Left ventricle myocardium inferior (tissue), 1 donor: ENCODE measurements at regions not wholly inside any gene's neighbourhood (a gene's known extent, or its start where the extent isn't known, plus 50 kb on each side); places are given as distances from the start of the nearest gene placed in this dataset.

Experiments
- DNase-seq: peaks from one replicate; pipeline ENCODE4 v3.0.0-alpha.2; 2020
- H3K27ac ChIP-seq: fragments of 200-600 bp; replicated peaks from 2 replicates; pipeline ENCODE4 v1.8.0; 2021
- H3K27me3 ChIP-seq: fragments of 200-600 bp; 2 replicates; pipeline ENCODE4 v1.8.0; 2021; ENCODE audit warnings: low read depth
- H3K36me3 ChIP-seq: fragments of 200-600 bp; 2 replicates; pipeline ENCODE4 v1.8.0; 2021
- H3K4me1 ChIP-seq: fragments of 200-600 bp; 2 replicates; pipeline ENCODE4 v1.8.0; 2021
- H3K4me3 ChIP-seq: fragments of 200-600 bp; 2 replicates; pipeline ENCODE4 v1.8.0; 2021; ENCODE audit warnings: mild to moderate bottlenecking, moderate library complexity
- H3K9me3 ChIP-seq: fragments of 200-600 bp; replicated peaks from 2 replicates; pipeline ENCODE4 v1.8.0; 2021
- CTCF ChIP-seq: fragments of 200-600 bp; IDR thresholded peaks from 2 replicates; pipeline ENCODE4 v1.8.0; 2021; ENCODE audit warnings: antibody characterized with exemption, mild to moderate bottlenecking, borderline replicate concordance
- intact Hi-C: fragments of 100-400 bp; cut with micrococcal nuclease; formaldehyde crosslinking; loops from one replicate; pipeline ENCODE4 v1.11.0; 2022
- donor health status: DM: no; HTN: yes; CAD: no; lungs with severe emphysema.

GRCh38 chr9:109945573-109945972, 165.6 kb downstream of the PALM2AKAP2 start:
- H3K27ac ChIP-seq, result no peak overlapping the region
- peaks cover 4% of the 10 kb centered on the region for H3K4me1 ChIP-seq
- peaks cover 8% of the 10 kb centered on the region for H3K36me3 ChIP-seq
- TF ChIP-seq CTCF, result no peak
- H3K27me3 ChIP-seq, result no peaks in the 10 kb centered on the region
- intact Hi-C loops, result no loop called here
- no peaks in the 10 kb centered on the region for H3K9me3 ChIP-seq
- DNase-seq, result no peak
- no peak overlapping the region for H3K4me3 ChIP-seq

GRCh38 chr9:109948453-109948852, 168.5 kb downstream of the PALM2AKAP2 start:
- no peak for TF ChIP-seq CTCF
- H3K36me3 ChIP-seq, result peaks cover 2% of the 10 kb centered on the region
- intact Hi-C loops, result no loop called here
- no peak for DNase-seq
- peaks cover 7% of the 10 kb centered on the region for H3K4me1 ChIP-seq
- no peak overlapping the region for H3K27ac ChIP-seq
- no peaks in the 10 kb centered on the region for H3K27me3 ChIP-seq
- no peaks in the 10 kb centered on the region for H3K9me3 ChIP-seq
- no peak overlapping the region for H3K4me3 ChIP-seq

GRCh38 chr9:109950710-109951443, 170.9 kb downstream of the PALM2AKAP2 start:
- Histone ChIP-seq H3K27me3 (no peaks in the 10 kb centered on the region), H3K36me3 (no peaks in the 10 kb centered on the region), H3K9me3 (no peaks in the 10 kb centered on the region), H3K4me3 (no peak overlapping the region), H3K27ac (no peak overlapping the region), H3K4me1 (peaks cover 11% of the 10 kb centered on the region)
- intact Hi-C loops, result no loop called here
- TF ChIP-seq CTCF, result no peak
- no peak for DNase-seq

GRCh38 chr9:109953300-109953699, 173.3 kb downstream of the PALM2AKAP2 start:
- no peaks in the 10 kb centered on the region for H3K9me3 ChIP-seq
- H3K27me3 ChIP-seq, result no peaks in the 10 kb centered on the region
- no peak overlapping the region for H3K27ac ChIP-seq
- intact Hi-C loops, result no loop called here
- no peaks in the 10 kb centered on the region for H3K36me3 ChIP-seq
- H3K4me3 ChIP-seq, result no peak overlapping the region
- DNase-seq, result no peak
- H3K4me1 ChIP-seq, result peaks cover 26% of the 10 kb centered on the region
- no peak for TF ChIP-seq CTCF

GRCh38 chr9:109953813-109954497, 174.0 kb downstream of the PALM2AKAP2 start:
- H3K4me1 ChIP-seq, result peaks cover 26% of the 10 kb centered on the region
- no peak for DNase-seq
- TF ChIP-seq CTCF, result no peak
- H3K27me3 ChIP-seq, result no peaks in the 10 kb centered on the region
- H3K27ac ChIP-seq, result no peak overlapping the region
- no peaks in the 10 kb centered on the region for H3K9me3 ChIP-seq
- intact Hi-C loops, result no loop called here
- no peak overlapping the region for H3K4me3 ChIP-seq
- H3K36me3 ChIP-seq, result no peaks in the 10 kb centered on the region
